Stimulated activated CD8-positive, alpha-beta memory T cell treated with anti-CD3 and anti-CD28 coated beads, Interleukin-7, amount 100 ng/mL, for 1 hour (primary cell): ENCODE measurements at regions not wholly inside any gene's neighbourhood (a gene's known extent, or its start where the extent isn't known, plus 50 kb on each side); places are given as distances from the start of the nearest gene placed in this dataset.

Source experiments
- DNase-seq, 2 donors: peaks; one replicate each; pipeline ENCODE4 v3.0.0-alpha.2; 2020; ENCODE audit warnings: low read depth in 2 of 2

DNA sequence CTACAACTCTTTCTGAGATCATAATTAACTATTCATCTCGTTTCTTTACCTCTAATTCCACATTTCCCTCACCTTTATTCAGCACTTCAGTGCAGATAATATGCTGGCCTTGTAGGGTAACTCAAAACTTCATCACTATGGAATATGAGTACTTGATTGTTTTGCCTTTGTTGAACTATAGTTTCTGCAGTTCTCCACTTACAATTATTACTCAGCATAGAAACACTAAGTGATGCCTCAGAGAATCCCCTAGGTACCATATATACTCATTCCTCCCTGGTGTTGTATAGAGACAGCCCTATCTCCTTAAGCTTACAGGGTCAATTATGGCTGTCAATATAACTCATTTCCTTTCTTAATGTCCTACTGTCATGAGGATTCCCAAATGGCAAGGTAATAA is 380.6 kb upstream of the RBMS3 start:
- no peak for DNase-seq

DNA sequence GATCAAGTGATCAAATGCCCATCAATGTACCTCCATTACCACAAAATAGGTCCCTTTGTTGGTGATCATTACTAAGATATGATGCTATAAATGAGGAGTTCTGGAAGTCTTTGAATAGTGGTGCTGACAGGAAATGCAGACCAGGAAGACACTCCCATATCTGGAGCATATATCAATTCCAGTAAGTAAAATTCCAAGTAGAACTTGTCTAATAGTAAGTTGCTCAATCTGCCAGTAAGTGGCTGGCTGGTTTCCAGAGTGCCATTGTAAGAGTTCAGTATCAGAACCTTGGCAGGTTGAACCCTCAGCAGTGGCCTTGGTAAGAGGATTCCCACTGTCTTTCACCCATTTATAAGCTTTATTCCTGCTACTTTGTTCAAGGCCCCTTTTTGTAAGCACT is 379.9 kb upstream of the RBMS3 start:
- DNase-seq, result no peak

DNA sequence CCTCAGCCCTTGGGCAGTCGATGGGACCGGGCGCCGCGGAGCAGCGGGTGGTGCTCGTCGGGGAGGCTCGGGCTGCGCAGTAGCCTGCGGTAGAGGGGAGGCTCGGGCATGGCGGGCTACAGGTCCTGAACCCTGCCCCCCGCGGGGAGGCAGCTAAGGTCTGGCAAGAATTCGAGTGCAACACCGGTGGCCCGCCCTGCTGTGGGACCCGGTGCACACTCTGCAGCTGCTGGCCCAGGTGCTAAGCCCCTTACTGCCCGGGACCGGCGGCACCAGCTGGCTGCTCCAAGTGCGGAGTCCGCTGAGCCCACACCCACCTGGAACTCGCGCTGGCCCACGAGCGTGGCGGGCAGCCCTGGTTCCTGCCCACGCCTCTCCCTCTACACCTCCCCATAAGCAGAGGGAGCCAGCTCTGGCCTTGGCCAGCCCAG is 377.7 kb upstream of the RBMS3 start:
- no peak for DNase-seq

DNA sequence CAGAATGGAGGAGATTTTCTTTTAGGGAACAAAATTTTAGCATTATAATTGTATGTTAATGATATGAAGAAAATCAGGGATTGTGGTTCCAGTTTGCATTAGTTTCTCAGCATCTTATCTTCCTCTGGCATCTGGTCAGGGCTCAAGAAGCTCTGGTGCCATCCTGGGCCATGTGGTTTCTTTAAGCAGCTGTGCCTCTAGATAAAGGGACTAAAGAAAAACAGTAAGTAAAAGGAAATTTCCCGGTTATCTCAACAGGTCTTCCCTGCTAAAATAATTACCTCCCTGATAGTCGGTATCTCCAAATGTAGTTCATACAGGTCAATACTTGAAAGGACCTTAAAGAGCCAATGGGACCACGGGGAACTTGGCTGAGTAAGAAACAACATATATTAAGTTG is 375.1 kb upstream of the RBMS3 start:
- DNase-seq, result no peak

DNA sequence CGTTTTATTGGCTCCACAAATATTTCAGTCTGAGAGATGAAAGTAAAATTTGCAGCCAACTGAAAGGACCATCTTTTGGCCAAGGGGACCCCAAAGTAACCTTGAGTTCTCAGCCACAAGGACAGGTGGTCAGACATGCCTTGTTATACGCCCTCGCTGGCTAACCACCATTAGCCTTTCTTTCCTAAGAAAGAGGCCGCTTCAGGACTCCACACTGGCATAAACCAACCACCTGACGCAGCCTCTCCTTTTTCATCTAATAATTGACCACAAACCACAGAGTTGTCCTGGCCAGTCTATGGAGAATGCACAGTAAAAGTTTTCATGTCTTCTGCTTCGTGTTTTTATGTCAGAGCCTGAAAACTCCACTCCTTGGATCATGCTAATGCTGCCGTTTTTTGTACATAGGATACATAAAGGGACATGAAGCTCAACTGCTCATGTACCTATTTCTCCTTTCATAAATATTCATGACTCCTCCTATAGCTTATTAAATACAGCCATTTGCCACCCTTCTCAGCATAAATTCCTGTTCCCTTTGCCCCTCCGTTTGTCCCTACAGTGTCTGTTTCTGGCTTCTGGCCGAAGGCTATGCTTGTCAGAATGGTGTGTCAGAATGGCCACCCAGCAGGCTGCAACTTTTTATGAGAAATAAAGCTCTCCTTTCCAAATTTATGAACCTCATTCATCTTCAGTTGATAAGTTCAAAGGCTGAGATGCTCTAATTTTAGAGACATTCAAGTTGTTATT is 374.1 kb upstream of the RBMS3 start:
- DNase-seq, result no peak

DNA sequence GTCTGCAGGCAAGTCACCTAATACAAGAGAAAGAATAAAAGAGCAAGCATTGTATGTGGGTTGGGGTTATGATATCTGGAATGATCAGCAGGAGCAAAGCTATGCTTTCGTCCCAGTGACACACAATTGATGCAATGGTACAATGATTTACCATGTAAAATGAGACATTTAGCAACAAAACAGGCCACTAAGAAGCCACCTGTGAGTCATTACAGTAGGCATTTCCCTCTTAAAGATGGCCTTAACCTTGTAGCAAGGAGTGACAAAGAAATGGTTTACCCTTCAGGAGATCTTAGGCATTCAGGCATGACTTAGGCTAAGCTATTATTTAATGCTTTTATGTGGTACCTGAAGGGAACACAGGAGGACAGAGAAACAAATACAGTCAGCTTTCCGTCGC is 373.3 kb upstream of the RBMS3 start:
- no peak for DNase-seq

DNA sequence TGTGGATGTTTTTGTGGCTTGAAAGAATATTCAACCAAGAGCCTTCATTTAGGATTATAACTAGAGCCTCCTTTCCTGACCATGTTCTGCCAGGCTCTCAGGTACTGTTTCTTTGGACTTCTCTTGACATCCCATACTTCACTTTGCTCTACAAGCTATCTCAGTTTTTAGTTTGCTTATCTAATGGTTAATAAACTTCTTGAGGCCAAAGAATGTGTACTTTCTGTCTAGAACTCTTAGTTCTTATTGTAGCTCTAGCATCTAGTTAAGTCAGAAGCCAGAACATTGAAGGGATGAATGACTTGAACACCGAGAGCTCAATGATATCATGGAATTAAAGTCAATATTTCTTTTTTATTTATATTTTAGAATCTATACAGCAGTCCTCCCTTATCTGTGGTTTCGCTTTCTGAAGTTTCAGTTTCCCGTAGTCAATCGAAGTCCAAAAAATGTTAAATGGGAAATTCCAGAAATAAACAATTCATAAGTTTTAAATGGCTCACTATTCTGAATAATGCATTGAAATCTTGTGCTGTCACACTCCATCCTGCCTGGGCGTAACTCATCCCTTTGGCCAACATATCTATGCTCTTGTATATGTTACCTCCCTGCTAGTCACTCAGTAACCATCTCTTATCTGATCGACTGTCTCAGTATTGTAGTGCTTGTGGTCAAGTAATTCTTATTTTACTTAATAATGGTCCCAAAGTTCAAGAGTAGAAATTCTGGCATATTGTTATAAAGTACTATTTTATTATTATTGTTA is 368.6 kb upstream of the RBMS3 start:
- DNase-seq, result no peak

DNA sequence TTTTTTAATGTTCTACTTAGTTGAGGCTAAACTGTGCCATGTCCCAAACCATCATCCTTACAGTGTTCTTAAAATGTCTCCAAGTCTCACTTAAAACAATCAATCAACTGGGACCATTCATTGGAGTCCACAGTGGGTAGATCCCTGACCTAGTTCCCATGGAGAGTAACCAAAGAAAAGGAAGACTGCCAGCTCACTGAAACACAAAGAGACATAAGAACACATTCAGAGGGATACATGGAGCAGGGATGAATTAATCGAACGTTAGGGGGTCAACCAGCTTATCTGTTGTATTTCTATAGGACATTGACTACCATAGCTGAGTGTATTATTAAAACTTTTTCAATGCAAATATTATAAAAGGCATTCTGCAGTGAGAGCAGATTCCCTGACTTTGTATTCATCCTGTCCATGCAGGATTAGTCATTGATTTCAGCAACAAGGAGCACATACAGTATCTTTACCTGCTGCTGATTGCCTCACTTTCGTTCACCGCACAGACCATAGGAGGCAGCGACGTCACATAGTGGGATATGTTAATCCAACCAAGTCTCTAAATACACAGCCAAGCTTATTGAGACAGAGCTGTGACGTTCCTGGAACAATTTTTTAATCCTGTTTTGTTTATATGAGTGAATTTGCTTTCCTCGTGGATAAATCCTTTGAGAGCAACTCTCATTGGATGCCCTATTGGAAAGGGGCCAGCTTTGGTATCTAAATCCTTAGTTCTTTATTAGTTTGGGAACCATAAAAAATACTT is 364.9 kb upstream of the RBMS3 start:
- DNase-seq, result no peak

DNA sequence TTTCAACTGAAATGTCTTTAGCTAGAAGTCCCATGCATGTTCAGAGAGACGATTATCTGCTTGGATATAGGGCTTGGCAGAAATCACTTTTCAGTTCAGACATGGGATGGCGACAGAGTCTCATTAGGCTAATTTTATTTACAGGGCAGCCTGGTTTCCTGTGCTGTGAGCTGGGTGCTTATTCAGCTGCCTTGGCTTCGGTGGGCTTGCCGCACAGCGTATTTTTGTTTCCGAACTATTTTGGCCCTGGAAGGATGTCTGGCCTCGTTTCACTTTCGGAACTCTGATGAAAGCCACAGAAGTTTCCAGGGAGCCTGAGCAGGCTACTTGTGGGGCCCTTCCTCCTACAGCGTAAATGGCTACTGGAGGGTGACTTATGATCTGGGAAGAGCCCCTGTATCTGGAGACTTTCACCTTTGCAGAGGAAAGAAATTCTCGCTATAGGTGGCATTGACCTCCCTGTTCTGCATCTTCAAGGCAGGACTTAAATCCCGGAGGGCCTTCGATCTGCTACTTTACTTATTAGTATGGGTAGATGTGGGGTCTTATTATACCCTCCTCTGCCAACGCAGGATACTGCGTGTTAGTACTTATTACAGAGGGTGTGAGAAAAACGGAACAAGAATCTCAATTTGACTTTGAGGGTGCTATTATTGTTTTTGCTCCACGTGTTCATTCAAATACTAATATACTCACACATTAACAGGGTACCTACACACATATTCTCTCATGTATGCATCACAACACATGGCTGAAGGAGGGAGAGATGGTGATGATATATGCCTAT is 364.0 kb upstream of the RBMS3 start:
- no peak for DNase-seq

DNA sequence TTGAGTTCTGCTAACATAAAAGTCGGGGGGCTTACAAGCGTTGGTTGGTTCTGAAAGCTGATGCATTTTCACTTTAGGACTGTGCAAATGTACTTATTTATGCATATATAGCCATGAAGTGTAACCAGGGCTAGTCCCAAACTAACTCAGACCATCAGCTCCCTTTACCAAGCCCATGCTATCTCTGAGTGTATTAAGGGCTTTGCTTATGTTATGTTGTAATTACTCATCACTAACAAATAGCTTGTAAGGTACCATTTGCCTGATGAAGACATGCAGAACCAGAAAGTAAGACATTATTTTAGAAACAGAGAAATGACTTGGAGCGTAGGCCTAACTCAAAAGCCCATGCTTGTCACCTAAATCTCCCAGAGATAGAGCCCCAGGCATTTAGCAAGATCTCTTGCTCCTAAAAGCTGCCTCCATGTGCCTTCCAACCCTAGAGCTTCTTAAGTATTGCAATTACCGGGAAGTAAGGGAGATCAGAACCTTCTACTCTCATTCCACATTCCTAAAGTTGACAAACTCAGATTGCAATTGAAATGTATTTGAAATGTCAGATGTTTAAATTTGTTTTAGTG is 362.9 kb upstream of the RBMS3 start:
- no peak for DNase-seq

DNA sequence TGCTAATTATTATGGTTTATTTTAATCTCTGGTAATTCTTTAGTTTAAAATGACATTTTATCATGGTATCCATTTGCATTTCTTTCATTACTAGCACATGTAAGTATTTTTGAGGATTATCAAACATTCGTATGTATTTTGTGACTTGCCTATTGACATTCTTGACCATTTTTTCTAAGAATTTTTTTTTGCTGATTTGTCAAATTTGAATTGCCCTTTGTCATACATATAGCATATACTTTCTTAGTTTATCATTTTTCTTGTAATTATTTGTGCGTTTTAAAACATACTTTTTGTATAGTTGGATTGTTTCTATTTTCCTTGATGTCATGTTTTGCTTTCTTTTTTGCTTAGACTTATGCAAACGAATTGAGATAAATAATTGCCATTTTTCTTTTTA is 358.5 kb upstream of the RBMS3 start:
- DNase-seq, result no peak

DNA sequence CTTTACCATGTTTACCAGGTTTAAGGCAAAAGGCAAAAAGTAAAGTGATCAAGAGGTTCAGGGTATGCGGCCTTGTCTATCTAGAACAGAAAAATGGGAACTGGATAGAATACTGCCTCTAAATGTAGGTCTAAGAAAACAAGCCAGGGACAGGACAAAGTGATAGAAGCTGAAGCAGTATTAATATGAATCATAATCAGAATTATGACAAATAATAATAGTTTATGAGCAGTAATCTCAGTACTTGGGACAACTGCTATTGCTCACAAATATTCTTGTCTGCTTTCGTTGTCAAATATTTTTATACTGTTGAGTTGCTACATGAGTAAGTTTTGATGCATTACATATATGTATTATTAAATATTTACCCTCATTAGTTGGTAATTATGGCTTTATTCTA is 356.9 kb upstream of the RBMS3 start:
- no peak for DNase-seq

DNA sequence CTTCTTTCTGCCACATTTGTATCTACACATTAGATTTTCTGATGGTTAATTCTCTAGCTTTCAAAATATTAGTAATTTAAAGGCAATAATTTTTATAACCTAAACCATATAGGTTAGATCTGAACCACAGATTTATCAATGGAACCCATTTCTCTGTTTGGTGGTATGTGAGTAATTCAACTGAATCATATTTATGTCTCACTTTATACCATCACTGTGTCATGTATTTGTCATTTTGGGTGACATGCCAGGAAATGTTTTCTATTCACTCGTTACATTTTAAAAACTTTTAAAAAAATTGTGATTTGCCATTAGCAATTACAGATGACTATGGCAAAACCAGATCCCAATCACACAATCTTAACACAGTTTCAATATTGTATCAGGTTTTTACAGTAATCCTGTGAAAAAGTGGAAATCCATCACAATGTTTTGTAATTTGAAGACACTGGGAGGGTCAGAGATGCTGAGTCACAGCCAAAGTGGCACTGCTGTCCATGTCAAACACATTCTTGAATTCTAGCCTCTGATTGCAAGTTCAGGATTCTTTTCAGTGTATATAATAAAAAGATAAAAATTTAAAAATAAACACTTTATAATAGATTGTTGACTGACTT is 356.0 kb upstream of the RBMS3 start:
- DNase-seq, result no peak

DNA sequence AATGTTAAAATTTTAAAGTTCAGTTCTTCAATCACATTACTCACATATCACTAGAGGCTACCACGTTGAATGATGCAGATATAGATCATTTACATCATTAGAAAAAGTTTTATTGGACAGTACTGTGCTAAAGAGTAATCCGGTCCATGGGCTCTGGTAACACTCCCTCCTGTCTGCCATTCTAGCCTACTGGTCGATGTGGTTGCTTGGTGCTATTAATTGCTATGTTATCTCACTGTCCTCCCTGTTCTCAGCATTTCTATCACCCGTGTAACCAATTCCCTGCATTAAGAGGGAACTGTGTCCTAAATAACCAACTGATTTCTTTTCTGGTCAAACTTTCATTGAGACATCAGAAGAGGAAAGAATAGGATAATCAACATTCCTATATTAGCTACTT is 347.5 kb upstream of the RBMS3 start:
- DNase-seq, result no peak

DNA sequence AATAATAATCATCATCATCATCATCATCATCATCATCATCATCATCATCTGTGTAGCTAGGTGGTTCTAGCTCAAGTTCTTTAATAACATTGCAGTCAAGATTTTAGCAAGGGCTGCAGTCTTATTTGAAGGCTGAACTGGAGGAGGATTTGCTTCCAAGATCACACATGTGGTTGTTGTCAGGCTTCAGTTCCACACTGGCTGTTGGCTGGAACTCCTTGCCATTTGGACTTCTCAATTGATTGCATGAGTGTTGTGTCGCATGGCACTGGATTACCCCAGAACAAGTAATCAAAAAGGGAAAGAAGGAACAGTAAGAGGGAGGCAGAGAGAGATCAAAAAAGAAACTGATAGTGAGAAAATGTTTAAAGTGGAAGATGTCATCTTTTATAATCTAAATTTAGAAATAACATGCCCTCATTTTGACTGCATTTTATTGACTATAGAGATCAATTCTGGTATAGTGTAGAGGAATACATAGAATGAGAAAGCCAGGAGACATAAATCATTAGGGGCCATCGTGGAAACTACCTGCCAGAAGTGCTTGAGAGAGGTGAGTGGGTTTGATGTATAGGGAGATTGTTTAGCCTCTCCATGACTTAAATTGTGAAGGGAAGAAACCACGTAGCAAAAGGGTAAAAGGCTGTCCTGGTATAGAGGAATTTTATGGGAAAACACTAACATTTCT is 346.6 kb upstream of the RBMS3 start:
- DNase-seq, result no peak

DNA sequence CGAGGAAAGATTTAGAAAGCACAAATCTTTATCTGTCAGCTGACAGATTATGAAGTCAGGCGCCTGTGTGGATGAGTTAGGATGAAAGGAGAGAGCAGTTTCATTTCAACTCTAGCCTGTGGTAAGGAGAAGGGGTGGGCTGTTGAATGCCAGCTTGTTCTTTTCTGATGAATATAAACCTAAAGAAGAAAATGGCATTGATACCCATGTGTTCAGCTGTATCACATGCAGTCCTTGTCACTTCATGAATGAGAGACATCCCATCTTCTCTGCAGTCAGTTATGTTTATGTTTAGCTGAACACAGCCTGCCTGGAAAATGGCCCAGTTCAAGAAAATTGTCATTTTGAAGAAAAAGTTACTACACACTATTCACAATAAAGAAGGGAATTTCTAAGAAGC is 345.7 kb upstream of the RBMS3 start:
- DNase-seq, result no peak

DNA sequence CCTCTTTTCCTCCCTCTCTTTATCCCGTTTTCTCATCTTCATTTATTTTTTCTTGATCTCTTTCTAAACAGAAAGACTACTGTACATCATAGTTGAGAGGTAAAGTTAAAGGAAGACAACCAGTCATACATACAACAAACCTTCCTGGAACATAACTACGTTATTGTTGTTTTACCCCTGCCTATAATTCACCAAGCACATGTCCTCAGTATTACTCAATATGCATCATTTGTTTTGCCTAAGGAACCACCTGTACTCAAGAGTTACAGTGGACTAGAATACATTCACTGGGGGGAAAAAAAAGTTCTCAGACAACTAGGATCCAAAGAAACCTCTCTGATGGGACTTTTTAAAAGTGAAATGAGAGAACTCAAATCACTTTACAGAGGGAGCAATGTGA is 344.7 kb upstream of the RBMS3 start:
- DNase-seq, result no peak

DNA sequence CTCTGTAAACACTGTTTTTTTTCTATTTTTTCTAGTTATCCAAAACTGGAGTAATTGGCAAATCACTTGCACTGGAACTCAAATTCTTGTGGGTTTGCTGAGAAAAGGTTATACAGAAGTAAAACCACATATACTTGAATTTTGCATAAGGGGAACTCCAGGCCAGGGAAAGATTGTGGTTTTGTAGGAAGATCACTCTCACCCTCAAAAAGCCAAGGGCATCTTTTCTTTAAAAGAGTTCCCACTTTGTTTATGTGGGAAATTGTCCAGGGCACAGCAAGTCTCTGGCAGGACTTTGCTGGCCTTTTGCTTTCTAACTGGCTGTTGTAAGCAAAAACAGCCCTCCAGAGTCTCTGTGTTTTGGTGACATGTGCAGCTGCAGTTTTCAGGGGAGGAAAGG is 340.3 kb upstream of the RBMS3 start:
- no peak for DNase-seq

DNA sequence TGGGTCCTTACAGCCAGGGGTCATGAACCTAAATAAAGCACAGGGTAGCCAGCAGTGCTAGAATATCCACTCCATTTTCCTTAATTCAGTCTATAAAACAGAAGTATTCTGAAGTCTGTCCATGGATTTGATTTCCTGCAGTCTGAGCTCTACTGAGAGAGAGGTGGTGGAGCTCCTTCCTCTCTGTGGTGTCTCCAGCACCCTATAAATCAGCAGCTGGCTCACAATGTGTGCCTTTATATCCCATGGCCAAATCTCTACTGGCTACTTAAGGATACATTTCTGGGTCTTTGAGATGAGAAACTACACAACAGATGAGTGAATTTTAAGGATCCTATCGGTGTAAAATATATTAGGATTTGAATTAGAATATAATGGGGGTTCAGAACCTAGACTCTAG is 339.9 kb upstream of the RBMS3 start:
- DNase-seq, result no peak

DNA sequence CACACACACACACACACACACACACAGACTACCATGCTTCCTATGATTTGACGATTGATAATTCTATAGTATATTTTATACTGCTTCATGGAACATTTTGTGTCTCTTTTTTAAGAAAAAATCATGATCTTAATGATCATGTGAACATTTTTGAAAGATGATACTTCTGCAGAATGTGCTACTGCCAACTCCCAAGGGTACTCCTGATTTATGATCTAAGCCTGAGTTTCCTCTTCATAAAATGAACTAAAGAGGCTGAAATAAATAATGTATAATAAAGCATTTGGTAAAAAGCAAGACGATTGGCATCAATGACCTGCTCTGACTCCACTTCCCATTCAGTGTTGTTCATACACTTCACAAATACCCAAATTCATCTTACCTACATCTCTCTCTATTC is 333.8 kb upstream of the RBMS3 start:
- no peak for DNase-seq

DNA sequence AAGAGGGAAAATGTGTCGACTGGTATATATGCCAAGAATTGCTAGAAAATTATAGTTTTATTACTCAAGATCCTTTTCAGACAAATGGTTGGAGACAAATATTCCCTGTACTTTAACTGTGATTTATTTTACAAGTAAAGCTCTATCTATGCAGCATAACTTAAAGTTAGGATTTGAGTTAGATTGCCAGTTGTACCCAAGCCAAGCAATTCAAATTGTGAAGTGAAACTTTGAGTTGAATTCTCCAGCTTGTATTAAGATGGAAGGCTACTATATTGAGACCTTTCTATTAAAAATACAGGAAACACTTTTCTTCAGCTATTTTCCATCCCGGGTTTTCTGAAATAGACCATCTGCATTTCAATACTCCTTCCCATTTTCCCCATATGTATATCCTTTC is 333.1 kb upstream of the RBMS3 start:
- no peak for DNase-seq
